Vagina (tissue), 2 donors: ENCODE measurements at regions not wholly inside any gene's neighbourhood (a gene's known extent, or its start where the extent isn't known, plus 50 kb on each side); places are given as distances from the start of the nearest gene placed in this dataset.

Experiments
- CTCF ChIP-seq, 3 experiments: fragments of 450-650 bp in 2 of 3; fragments of 200-600 bp in 1 of 3; sonication (generic) in 1 of 3; IDR thresholded peaks; one replicate each; pipeline ENCODE4 v1.5.1; 2017 to 2019; ENCODE audit warnings: antibody characterized with exemption in 3 of 3, mild to moderate bottlenecking in 2 of 3, moderate library complexity in 2 of 3
- POLR2A ChIP-seq, 2 donors: fragments of 450-650 bp; IDR thresholded peaks; one replicate each; pipeline ENCODE4 v1.6.1; 2017; ENCODE audit warnings: antibody characterized with exemption in 2 of 2, mild to moderate bottlenecking in 2 of 2, moderate library complexity in 2 of 2

- TF ChIP-seq CTCF (IDR thresholded peaks at IDR 0.05) (no peak), POLR2A (IDR thresholded peaks at IDR 0.05) (no peak)
Observed at GRCh38 chr5:156095709-156096241, 231.2 kb upstream of the SGCD start.
